ENCODE measurements at regions not wholly inside any gene's neighbourhood (a gene's known extent, or its start where the extent isn't known, plus 50 kb on each side); places are given as distances from the start of the nearest gene placed in this dataset.

DNA sequence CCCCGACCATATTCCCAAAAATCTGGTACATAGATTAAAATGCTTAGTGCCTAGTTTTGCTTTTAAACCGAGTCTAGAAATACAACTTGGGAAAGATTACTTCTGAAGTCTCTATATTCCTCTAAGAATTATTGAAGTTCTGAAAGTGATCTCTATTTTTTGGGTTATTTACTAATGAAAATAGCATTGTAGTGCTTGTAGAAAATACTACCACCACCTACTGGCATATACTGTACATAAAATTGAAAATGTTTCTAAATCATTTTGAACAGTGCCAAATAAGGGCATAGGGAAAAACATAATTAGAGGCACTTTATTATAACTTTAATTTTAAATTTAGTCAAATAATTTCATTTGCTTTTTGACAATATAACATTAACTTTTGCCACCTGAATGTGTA, 1399.6 kb upstream of the ZEB2 start:
- intact Hi-C loops (cut with DNase I), result no loop called here
- DNase-seq, result no peak
- TF ChIP-seq, protein P1, sequence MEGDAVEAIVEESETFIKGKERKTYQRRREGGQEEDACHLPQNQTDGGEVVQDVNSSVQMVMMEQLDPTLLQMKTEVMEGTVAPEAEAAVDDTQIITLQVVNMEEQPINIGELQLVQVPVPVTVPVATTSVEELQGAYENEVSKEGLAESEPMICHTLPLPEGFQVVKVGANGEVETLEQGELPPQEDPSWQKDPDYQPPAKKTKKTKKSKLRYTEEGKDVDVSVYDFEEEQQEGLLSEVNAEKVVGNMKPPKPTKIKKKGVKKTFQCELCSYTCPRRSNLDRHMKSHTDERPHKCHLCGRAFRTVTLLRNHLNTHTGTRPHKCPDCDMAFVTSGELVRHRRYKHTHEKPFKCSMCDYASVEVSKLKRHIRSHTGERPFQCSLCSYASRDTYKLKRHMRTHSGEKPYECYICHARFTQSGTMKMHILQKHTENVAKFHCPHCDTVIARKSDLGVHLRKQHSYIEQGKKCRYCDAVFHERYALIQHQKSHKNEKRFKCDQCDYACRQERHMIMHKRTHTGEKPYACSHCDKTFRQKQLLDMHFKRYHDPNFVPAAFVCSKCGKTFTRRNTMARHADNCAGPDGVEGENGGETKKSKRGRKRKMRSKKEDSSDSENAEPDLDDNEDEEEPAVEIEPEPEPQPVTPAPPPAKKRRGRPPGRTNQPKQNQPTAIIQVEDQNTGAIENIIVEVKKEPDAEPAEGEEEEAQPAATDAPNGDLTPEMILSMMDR (IDR thresholded peaks at IDR 0.05), result no peak
- TF ChIP-seq POLR2A (IDR thresholded peaks at IDR 0.05), result no peak
- Histone ChIP-seq H3K36me3 (replicated peaks in 1 of 2) (no peaks in the 10 kb centered on the region), H3K4me1 (replicated peaks in 1 of 2) (no peaks in the 10 kb centered on the region), H3K27ac (no peak overlapping the region), H3K4me3 (no peak overlapping the region), H3K27me3 (no peaks in the 10 kb centered on the region), H3K9me3 (replicated peaks in 1 of 3) (no peaks in the 10 kb centered on the region)
- WGBS, 4 donors, result 65 to 75% (median 70%) methylated on average over 2 of the region's 2 CpGs

DNA sequence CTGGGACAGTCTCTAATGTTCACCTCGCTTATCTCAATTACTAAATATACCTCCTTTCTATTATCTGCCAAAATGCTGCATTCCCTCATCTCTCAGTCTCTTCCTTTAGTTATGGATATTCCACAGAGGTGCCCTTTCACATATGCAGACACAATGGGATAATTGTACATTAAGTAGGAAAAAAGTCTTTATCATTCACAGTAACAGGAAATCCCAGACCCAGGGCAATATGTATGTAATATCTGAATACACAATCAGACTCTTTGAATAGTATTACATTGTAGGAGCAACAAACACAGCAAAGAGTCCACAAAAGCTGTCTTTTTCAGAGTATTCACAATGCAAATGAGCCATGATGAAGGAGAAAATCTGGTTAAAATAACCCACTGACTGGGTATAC, 1399.0 kb upstream of the ZEB2 start:
- no peak for DNase-seq
- Histone ChIP-seq H3K27me3 (no peaks in the 10 kb centered on the region), H3K27ac (no peak overlapping the region), H3K4me1 (replicated peaks in 1 of 2) (no peaks in the 10 kb centered on the region), H3K36me3 (replicated peaks in 1 of 2) (no peaks in the 10 kb centered on the region), H3K9me3 (replicated peaks in 1 of 3) (no peaks in the 10 kb centered on the region), H3K4me3 (no peak overlapping the region)
- 58 to 83% (median 67%) methylated on average over 1 of the region's 1 CpG for WGBS, 4 donors
- intact Hi-C loops (cut with DNase I), result no loop called here
- no peak for TF ChIP-seq POLR2A (IDR thresholded peaks at IDR 0.05)
- TF ChIP-seq, protein P1 (IDR thresholded peaks at IDR 0.05), result no peak

DNA sequence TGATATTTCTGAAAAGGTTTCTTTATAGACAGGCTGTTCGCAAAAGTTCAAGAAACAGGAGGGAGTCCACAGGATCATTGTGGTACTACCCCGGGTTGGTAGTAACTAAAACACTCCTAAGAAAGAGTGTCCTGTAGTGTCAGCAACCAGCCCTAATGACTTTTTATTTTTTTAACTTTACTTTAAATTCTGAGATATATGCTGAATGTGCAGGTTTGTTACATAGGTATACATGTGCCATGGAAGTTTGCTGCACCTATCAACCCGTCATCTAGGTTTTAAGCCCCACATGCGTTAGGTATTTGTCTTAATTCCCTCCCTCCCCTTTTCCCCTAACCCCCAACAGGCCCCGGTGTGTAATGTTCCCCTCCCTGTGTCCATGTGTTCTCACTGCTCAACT, 1396.9 kb upstream of the ZEB2 start:
- TF ChIP-seq, protein P1 (IDR thresholded peaks at IDR 0.05), result no peak
- no peak for TF ChIP-seq POLR2A (IDR thresholded peaks at IDR 0.05)
- intact Hi-C loops (cut with DNase I), result no loop called here
- 86 to 95% (median 92%) methylated on average over 5 of the region's 5 CpGs for WGBS, 4 donors
- no peaks in the 10 kb centered on the region for H3K4me1 ChIP-seq (replicated peaks in 1 of 2)
- H3K27ac ChIP-seq, result no peak overlapping the region
- no peak for DNase-seq
- no peaks in the 10 kb centered on the region for H3K27me3 ChIP-seq
- H3K9me3 ChIP-seq (replicated peaks in 1 of 3), result no peaks in the 10 kb centered on the region
- no peaks in the 10 kb centered on the region for H3K36me3 ChIP-seq (replicated peaks in 1 of 2)
- no peak overlapping the region for H3K4me3 ChIP-seq

DNA sequence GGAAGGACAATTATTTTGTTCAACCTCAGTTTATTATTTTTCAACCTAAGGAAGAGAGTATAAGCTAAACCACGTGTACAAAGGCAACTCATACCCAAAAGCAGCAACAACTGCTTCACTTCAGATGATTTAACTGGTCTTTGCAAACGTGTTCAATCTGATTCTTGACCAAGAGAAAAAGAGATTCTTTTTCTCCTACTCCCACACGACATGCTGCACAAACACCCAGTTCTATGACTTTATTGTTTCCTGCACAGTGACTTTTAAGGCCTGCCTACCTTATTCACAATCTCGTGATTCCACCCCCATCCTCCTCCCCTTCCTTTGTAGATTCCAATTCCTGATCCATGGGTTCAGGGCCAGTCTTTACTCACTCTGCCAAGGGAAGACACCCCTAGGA, 1394.8 kb upstream of the ZEB2 start:
- H3K4me1 ChIP-seq (replicated peaks in 1 of 2), result no peaks in the 10 kb centered on the region
- H3K9me3 ChIP-seq (replicated peaks in 1 of 3), result no peaks in the 10 kb centered on the region
- no peak for DNase-seq
- TF ChIP-seq, protein P1 (IDR thresholded peaks at IDR 0.05), result no peak
- TF ChIP-seq POLR2A (IDR thresholded peaks at IDR 0.05), result no peak
- no peak overlapping the region for H3K4me3 ChIP-seq
- intact Hi-C loops (cut with DNase I), result no loop called here
- no peak overlapping the region for H3K27ac ChIP-seq
- no peaks in the 10 kb centered on the region for H3K36me3 ChIP-seq (replicated peaks in 1 of 2)
- no peaks in the 10 kb centered on the region for H3K27me3 ChIP-seq
- 66 to 72% (median 70%) methylated on average over 4 of the region's 4 CpGs for WGBS, 4 donors
